ENCODE measurements at regions not wholly inside any gene's neighbourhood (a gene's known extent, or its start where the extent isn't known, plus 50 kb on each side); places are given as distances from the start of the nearest gene placed in this dataset.
"Not testable (repeated sequence)": the region's sequence is repeated elsewhere in the genome, so short reads cannot be mapped to it uniquely, and the experiment has no call there.

DNA sequence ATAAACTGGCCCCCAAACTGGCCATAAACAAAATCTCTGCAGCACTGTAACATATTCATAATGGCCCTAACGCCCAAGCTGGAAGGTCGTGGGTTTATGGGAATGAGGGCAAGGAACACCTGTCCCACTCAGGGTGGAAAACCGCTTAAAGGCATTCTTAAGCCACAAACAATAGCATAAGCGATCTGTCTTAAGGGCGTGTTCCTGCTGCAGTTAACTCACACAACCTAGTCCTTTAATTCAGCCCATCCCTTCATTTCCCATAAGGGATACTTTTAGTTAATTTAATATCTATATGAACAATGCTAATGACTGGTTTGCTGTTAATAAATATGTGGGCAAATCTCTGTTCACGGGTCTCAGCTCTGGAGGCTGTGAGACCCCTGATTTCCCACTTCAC, 87.5 kb upstream of the VSTM2A start:
- TF ChIP-seq POLR2A (IDR thresholded peaks at IDR 0.05; ENCODE audit: low read length); GATA1 (IDR thresholded peaks at IDR 0.05; ENCODE audit: low read depth, low read length): not testable (repeated sequence)
